Stimulated activated memory B cell treated with anti-CD40 and anti-IgM and Interleukin-4, amounts not matched to agents 10 μg/mL and 1 μg/mL and 100 μg/mL, for 72 hours (primary cell): ENCODE measurements at regions not wholly inside any gene's neighbourhood (a gene's known extent, or its start where the extent isn't known, plus 50 kb on each side); places are given as distances from the start of the nearest gene placed in this dataset.

Source experiments
- ATAC-seq: fragments of 150-1000 bp; cut with Tn5 transposase; 2 replicates; pipeline ENCODE4 v1.10.0; 2021
- H3K27ac Mint-ChIP-seq: one replicate; pipeline ENCODE4 v1.8.0; 2022; ENCODE audit warnings: mild to moderate bottlenecking, mixed read lengths
- H3K27me3 Mint-ChIP-seq: one replicate; pipeline ENCODE4 v1.8.0; 2022; ENCODE audit warnings: mixed read lengths
- H3K36me3 Mint-ChIP-seq: one replicate; pipeline ENCODE4 v1.8.0; 2022; ENCODE audit warnings: mixed read lengths
- H3K4me1 Mint-ChIP-seq: one replicate; pipeline ENCODE4 v1.8.0; 2022; ENCODE audit warnings: mixed read lengths
- H3K4me3 Mint-ChIP-seq: one replicate; pipeline ENCODE4 v1.8.0; 2022; ENCODE audit warnings: mild to moderate bottlenecking, moderate library complexity, mixed read lengths
- H3K9me3 Mint-ChIP-seq: one replicate; pipeline ENCODE4 v1.8.0; 2022; ENCODE audit warnings: mixed read lengths

- peaks cover 4% of the 10 kb centered on the region for H3K9me3 Mint-ChIP-seq
- peaks cover 9% of the 10 kb centered on the region for H3K27me3 Mint-ChIP-seq
- no peaks in the 10 kb centered on the region for H3K36me3 Mint-ChIP-seq
- no peak for ATAC-seq
- no peak overlapping the region for H3K27ac Mint-ChIP-seq
- H3K4me3 Mint-ChIP-seq, result no peak overlapping the region
- H3K4me1 Mint-ChIP-seq, result no peaks in the 10 kb centered on the region
These were observed 284.5 kb downstream of the NPHP4 start for GRCh38 chr1:5707566-5708345.

- H3K4me3 Mint-ChIP-seq, result no peak overlapping the region
- H3K9me3 Mint-ChIP-seq, result peaks cover 7% of the 10 kb centered on the region
- peaks cover 9% of the 10 kb centered on the region for H3K27me3 Mint-ChIP-seq
- ATAC-seq, result no peak
- no peak overlapping the region for H3K27ac Mint-ChIP-seq
- no peaks in the 10 kb centered on the region for H3K36me3 Mint-ChIP-seq
- H3K4me1 Mint-ChIP-seq, result no peaks in the 10 kb centered on the region
These were observed 286.0 kb downstream of the NPHP4 start for GRCh38 chr1:5706239-5706638.

DNA sequence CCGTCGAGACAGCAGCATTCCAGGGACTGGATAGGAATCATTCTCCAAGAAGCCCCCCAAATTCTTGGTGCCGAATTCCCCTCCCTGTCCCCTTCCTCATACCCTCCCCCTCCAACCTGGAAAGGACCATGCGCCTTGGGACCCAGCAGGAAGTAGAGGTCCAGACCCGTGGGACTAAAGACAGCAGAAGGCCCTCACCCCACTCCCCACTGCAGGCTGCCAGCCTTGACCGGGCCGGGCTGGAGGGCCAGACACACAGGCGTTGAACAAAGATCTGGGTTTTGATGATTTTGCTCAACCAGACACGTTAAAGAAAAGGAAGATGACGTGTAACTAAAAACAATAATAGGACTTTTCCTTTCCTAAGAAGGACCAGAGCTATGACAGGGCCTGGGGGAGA is 286.5 kb downstream of the NPHP4 start:
- no peak for ATAC-seq
- Mint-ChIP-seq H3K36me3 (no peaks in the 10 kb centered on the region), H3K4me1 (no peaks in the 10 kb centered on the region), H3K27ac (no peak overlapping the region), H3K27me3 (peaks cover 8% of the 10 kb centered on the region), H3K9me3 (peaks cover 7% of the 10 kb centered on the region), H3K4me3 (no peak overlapping the region)

DNA sequence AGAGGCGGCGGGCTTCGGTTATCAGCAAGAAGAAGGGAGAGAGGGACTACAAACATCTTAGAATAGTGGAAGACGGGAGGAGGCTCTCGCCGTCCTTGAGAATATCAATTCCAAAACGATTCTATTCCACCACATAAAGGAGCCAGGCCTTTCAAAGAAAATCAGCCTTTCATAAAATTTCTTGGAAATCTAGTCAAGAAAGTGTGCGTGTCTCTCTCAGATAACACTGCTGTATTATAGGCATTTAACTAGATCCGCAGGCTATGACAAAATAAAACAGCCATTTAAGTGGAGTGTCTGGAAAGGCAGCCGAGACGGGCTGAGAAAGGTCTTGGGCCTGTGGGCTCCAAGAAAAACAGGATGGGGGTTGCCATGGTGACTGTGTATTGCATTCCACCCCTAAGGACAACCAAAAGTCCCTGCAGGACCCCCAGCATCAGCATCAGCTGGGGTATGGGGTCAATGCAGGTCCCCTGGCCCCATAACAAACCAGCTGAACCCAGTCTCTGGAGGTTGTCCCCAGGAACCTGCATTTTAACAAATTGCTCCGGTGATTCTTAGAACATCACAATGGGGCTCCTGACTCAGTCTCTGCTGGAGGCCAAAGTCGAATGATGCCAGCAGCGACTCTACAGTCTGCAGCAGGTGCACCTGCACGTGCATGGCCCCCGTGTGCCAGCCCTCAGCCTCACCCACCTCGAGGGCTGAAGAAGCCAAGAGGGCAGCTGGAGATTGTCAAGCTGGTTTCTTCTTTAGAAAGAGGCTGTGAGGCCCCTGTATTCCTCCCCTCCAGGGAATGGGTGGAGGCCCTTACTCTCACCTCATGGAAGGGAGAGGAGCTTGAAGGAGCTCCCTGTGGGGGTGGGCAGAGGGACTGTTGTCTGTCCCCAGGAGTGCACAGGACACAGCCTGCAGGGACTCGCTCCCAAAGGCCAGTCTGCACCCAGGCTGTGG is 287.4 kb downstream of the NPHP4 start:
- peaks cover 4% of the 10 kb centered on the region for H3K9me3 Mint-ChIP-seq
- no peak overlapping the region for H3K27ac Mint-ChIP-seq
- H3K4me1 Mint-ChIP-seq, result no peaks in the 10 kb centered on the region
- ATAC-seq, result no peak
- H3K36me3 Mint-ChIP-seq, result no peaks in the 10 kb centered on the region
- no peak overlapping the region for H3K4me3 Mint-ChIP-seq
- no peaks in the 10 kb centered on the region for H3K27me3 Mint-ChIP-seq

- peaks cover 4% of the 10 kb centered on the region for H3K9me3 Mint-ChIP-seq
- H3K27ac Mint-ChIP-seq, result no peak overlapping the region
- no peak overlapping the region for H3K4me3 Mint-ChIP-seq
- no peaks in the 10 kb centered on the region for H3K36me3 Mint-ChIP-seq
- peaks cover 14% of the 10 kb centered on the region for H3K27me3 Mint-ChIP-seq
- ATAC-seq, result no peak
- no peaks in the 10 kb centered on the region for H3K4me1 Mint-ChIP-seq
These were observed 290.6 kb downstream of the NPHP4 start for GRCh38 chr1:5701642-5702041.

GRCh38 chr1:5693568-5693967 is 298.7 kb downstream of the NPHP4 start:
- peaks cover 37% of the 10 kb centered on the region for H3K27me3 Mint-ChIP-seq
- H3K9me3 Mint-ChIP-seq, result no peaks in the 10 kb centered on the region
- H3K4me1 Mint-ChIP-seq, result no peaks in the 10 kb centered on the region
- no peaks in the 10 kb centered on the region for H3K36me3 Mint-ChIP-seq
- no peak overlapping the region for H3K27ac Mint-ChIP-seq
- no peak overlapping the region for H3K4me3 Mint-ChIP-seq
- no peak for ATAC-seq

- ATAC-seq, result no peak
- H3K9me3 Mint-ChIP-seq, result no peaks in the 10 kb centered on the region
- H3K27ac Mint-ChIP-seq, result no peak overlapping the region
- peaks cover 31% of the 10 kb centered on the region for H3K27me3 Mint-ChIP-seq
- H3K4me1 Mint-ChIP-seq, result no peaks in the 10 kb centered on the region
- H3K36me3 Mint-ChIP-seq, result no peaks in the 10 kb centered on the region
- H3K4me3 Mint-ChIP-seq, result no peak overlapping the region
These were observed 299.6 kb downstream of the NPHP4 start for GRCh38 chr1:5692664-5693063.

- no peaks in the 10 kb centered on the region for H3K9me3 Mint-ChIP-seq
- peak; percentile 24 for ATAC-seq
- H3K4me1 Mint-ChIP-seq, result no peaks in the 10 kb centered on the region
- H3K4me3 Mint-ChIP-seq, result no peak overlapping the region
- H3K27ac Mint-ChIP-seq, result no peak overlapping the region
- no peaks in the 10 kb centered on the region for H3K36me3 Mint-ChIP-seq
- peaks cover 30% of the 10 kb centered on the region for H3K27me3 Mint-ChIP-seq
These were observed 300.3 kb downstream of the NPHP4 start for GRCh38 chr1:5691795-5692509.

- H3K27me3 Mint-ChIP-seq, result peaks cover 34% of the 10 kb centered on the region
- peaks cover 3% of the 10 kb centered on the region for H3K9me3 Mint-ChIP-seq
- no peaks in the 10 kb centered on the region for H3K36me3 Mint-ChIP-seq
- no peaks in the 10 kb centered on the region for H3K4me1 Mint-ChIP-seq
- H3K27ac Mint-ChIP-seq, result no peak overlapping the region
- ATAC-seq, result no peak
- no peak overlapping the region for H3K4me3 Mint-ChIP-seq
These were observed 301.3 kb downstream of the NPHP4 start for GRCh38 chr1:5690898-5691297.

DNA sequence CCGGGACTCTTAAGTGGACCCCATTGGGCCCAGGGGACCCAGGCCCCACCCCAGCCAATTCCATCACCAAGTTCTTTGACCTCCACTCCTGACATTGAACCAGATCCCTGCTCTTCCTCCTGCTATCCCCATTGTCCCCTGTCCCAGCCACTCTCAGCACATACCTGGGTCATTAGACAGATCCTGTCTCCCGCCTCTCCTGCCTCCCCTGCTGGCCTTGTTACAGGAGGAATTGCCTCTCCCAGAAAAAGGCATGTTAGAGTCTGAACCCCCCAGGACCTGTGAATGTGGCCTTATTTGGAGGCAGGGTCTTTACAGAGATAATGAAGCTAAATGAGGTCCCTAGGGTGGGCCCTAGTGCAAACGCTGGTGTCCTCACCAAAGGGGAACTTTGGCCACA is 301.9 kb downstream of the NPHP4 start:
- Mint-ChIP-seq H3K9me3 (peaks cover 3% of the 10 kb centered on the region), H3K27ac (no peak overlapping the region), H3K4me1 (no peaks in the 10 kb centered on the region), H3K4me3 (no peak overlapping the region), H3K36me3 (no peaks in the 10 kb centered on the region), H3K27me3 (peaks cover 40% of the 10 kb centered on the region)
- no peak for ATAC-seq

- Mint-ChIP-seq H3K4me1 (no peaks in the 10 kb centered on the region), H3K27ac (no peak overlapping the region), H3K36me3 (no peaks in the 10 kb centered on the region), H3K27me3 (peaks cover 52% of the 10 kb centered on the region), H3K9me3 (peaks cover 3% of the 10 kb centered on the region), H3K4me3 (no peak overlapping the region)
- no peak for ATAC-seq
These were observed 303.8 kb downstream of the NPHP4 start for GRCh38 chr1:5688081-5689077.

- H3K27ac Mint-ChIP-seq, result no peak overlapping the region
- H3K4me3 Mint-ChIP-seq, result no peak overlapping the region
- no peaks in the 10 kb centered on the region for H3K36me3 Mint-ChIP-seq
- H3K9me3 Mint-ChIP-seq, result peaks cover 3% of the 10 kb centered on the region
- H3K27me3 Mint-ChIP-seq, result peaks cover 51% of the 10 kb centered on the region
- ATAC-seq, result no peak
- H3K4me1 Mint-ChIP-seq, result no peaks in the 10 kb centered on the region
These were observed 305.1 kb downstream of the NPHP4 start for GRCh38 chr1:5686925-5687706.

- Mint-ChIP-seq H3K27ac (no peak overlapping the region), H3K4me3 (no peak overlapping the region), H3K36me3 (no peaks in the 10 kb centered on the region), H3K9me3 (peaks cover 3% of the 10 kb centered on the region), H3K4me1 (no peaks in the 10 kb centered on the region), H3K27me3 (peaks cover 42% of the 10 kb centered on the region)
- no peak for ATAC-seq
These were observed 306.0 kb downstream of the NPHP4 start for GRCh38 chr1:5686195-5686594.
